ENCODE measurements at regions not wholly inside any gene's neighbourhood (a gene's known extent, or its start where the extent isn't known, plus 50 kb on each side); places are given as distances from the start of the nearest gene placed in this dataset.

DNA sequence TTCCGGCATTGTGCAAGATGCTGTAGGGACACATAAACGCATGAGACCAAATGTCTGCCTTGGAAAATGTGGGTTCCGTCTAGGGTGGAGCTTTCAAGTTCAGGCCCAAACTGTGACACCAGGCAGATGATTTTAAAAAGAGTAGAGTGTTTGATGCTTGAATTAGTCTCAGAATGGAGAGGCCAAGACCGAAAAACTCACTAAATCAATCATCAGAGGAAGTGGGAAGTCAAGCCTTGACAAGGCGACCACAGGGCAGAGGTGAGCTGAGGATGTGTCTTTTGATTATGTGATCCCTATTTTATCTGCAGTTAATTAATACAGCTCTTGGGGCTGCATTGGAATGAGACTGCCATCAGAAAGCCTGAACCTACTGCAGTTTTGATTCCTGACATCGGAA, 275.4 kb downstream of the ABHD5 start:
- Histone ChIP-seq H4K20me1 (no peaks in the 10 kb centered on the region), H3K9me3 (no peaks in the 10 kb centered on the region), H3K9ac (no peak overlapping the region), H3K4me3 (no peak overlapping the region), H3K36me3 (no peaks in the 10 kb centered on the region), H3K4me1 (no peaks in the 10 kb centered on the region), H3K27ac (no peak overlapping the region), H3K4me2 (no peak overlapping the region), H3K27me3 (no peaks in the 10 kb centered on the region)
- no peak for TF ChIP-seq Cebpa-rat (IDR thresholded peaks at IDR 0.05)

DNA sequence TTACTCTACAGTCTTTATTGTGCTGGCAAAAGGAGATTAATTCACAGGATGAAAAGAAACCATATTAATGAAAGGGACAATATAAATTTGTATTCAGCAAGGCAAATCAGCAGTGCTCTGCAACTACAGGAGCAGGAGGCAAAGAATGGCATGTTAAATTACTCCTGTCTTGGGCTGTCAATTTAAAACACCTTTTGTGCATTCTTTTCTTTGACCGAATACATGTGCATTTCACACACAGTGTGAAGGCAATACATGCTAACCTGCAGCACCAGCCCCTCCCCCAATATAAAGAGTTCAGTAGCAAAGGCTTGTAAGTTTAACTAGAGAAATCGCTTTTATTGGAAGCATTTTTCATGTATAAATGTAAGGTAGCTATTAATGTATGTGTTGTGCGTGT, 275.2 kb upstream of the TOPAZ1 start:
- H3K9me3 ChIP-seq: no peaks in the 10 kb centered on the region
- H3K9ac ChIP-seq: no peak overlapping the region
- no peak overlapping the region for H3K4me2 ChIP-seq
- no peak for TF ChIP-seq Cebpa-rat (IDR thresholded peaks at IDR 0.05)
- no peak overlapping the region for H3K4me3 ChIP-seq
- no peak overlapping the region for H3K27ac ChIP-seq
- no peaks in the 10 kb centered on the region for H3K4me1 ChIP-seq
- H4K20me1 ChIP-seq: no peaks in the 10 kb centered on the region
- no peaks in the 10 kb centered on the region for H3K27me3 ChIP-seq
- H3K36me3 ChIP-seq: no peaks in the 10 kb centered on the region

DNA sequence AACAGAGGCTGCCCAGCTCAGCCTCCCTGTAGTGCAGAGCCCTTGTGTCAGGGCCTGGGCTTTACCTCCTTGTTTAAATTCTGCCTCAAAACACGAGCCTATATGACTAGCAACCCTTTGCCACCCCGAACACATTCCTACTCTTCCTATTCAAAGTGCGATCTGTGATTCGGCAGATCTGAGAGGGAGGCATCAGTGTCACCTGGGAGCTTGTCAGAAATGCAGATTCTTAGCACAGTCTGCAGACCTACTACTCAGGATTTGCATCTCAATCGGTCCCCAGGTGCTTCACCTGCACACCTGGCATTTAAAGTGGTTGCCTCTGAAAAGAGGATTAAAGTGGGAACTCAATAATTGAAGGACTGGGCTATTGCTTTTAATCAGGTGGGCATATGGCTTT, 273.2 kb upstream of the TOPAZ1 start:
- H3K4me2 ChIP-seq: no peak overlapping the region
- H3K9ac ChIP-seq: no peak overlapping the region

DNA sequence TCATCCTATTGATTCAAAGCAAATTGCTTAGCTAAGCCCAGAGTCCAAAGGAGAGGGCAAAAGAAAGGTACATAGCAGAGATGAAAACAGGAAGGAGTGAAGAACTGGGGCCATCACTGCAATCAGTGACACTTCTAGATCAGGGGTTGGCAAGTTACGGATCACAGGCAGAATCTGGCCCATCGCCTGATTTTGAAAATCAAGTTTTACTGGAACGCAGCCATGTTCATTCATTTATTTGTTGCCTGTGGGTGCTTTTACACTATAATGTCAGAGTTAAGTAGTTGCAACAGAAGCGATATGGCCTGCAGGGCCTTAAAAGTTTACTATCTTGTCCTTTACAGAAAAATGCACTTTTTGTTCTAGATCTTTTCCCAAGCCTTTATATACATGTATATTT, 271.7 kb upstream of the TOPAZ1 start:
- no peaks in the 10 kb centered on the region for H4K20me1 ChIP-seq
- no peaks in the 10 kb centered on the region for H3K27me3 ChIP-seq
- H3K36me3 ChIP-seq: no peaks in the 10 kb centered on the region
- H3K4me2 ChIP-seq: no peak overlapping the region
- H3K4me1 ChIP-seq: no peaks in the 10 kb centered on the region
- no peak overlapping the region for H3K9ac ChIP-seq
- H3K4me3 ChIP-seq: no peak overlapping the region
- TF ChIP-seq Cebpa-rat (IDR thresholded peaks at IDR 0.05): no peak
- no peaks in the 10 kb centered on the region for H3K9me3 ChIP-seq
- no peak overlapping the region for H3K27ac ChIP-seq

More for the DNA sequence above, 273.2 kb upstream of the TOPAZ1 start:
- H4K20me1 ChIP-seq: no peaks in the 10 kb centered on the region
- H3K4me1 ChIP-seq: no peaks in the 10 kb centered on the region
- no peak for TF ChIP-seq Cebpa-rat (IDR thresholded peaks at IDR 0.05)
- no peaks in the 10 kb centered on the region for H3K36me3 ChIP-seq
- H3K9me3 ChIP-seq: no peaks in the 10 kb centered on the region
- H3K27ac ChIP-seq: no peak overlapping the region
- no peaks in the 10 kb centered on the region for H3K27me3 ChIP-seq
- H3K4me3 ChIP-seq: no peak overlapping the region

DNA sequence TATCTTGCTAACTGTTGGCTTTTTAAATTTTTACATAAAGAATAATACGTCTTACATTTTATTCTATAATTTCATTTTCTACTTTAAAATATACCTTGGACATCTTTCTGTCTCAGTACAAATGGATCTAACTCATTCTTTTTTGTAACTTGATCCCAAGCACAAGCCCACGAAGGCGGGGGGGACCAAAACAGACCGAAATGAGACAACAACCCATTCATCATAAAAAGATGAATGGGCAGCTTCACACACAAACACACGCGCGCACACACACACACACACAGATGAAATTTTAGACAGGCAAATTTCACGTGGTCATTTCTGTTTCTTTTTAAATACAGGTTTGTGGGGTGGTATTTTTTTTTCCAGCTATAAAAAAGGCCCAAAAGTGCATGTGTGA, 271.3 kb upstream of the TOPAZ1 start:
- H3K9me3 ChIP-seq: no peaks in the 10 kb centered on the region
- H4K20me1 ChIP-seq: no peaks in the 10 kb centered on the region
- no peak overlapping the region for H3K9ac ChIP-seq
- no peaks in the 10 kb centered on the region for H3K36me3 ChIP-seq
- TF ChIP-seq Cebpa-rat (IDR thresholded peaks at IDR 0.05): no peak
- H3K4me2 ChIP-seq: no peak overlapping the region
- H3K4me3 ChIP-seq: no peak overlapping the region
- no peaks in the 10 kb centered on the region for H3K4me1 ChIP-seq
- no peak overlapping the region for H3K27ac ChIP-seq
- no peaks in the 10 kb centered on the region for H3K27me3 ChIP-seq

DNA sequence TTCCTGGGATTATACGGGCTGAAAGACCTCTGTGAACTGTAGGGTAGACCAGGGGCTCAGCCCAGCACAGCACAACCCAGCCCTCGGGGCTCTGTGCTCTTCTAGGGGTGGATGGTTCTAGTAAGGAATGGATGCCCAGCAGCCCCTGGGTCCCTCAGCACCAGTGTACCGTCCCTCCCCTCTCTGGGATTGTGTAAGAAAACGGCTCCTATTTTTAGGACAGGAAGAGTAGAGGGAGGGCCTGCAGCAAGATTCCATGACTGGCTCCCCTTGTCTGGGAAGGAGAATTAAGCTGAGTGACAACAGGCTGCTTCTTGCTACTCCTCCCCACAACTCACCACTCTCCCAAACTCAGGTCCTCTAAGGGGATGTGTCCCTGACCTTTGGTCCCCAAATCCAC, 270.8 kb upstream of the TOPAZ1 start:
- no peaks in the 10 kb centered on the region for H3K4me1 ChIP-seq
- H3K4me3 ChIP-seq: no peak overlapping the region
- no peak overlapping the region for H3K27ac ChIP-seq
- peaks cover 4% of the 10 kb centered on the region; the same call in 1 of the 2 replicates for H3K9me3 ChIP-seq
- no peak overlapping the region for H3K4me2 ChIP-seq
- TF ChIP-seq Cebpa-rat (IDR thresholded peaks at IDR 0.05): no peak
- H3K36me3 ChIP-seq: no peaks in the 10 kb centered on the region
- no peaks in the 10 kb centered on the region for H3K27me3 ChIP-seq
- H3K9ac ChIP-seq: no peak overlapping the region
- no peaks in the 10 kb centered on the region for H4K20me1 ChIP-seq

DNA sequence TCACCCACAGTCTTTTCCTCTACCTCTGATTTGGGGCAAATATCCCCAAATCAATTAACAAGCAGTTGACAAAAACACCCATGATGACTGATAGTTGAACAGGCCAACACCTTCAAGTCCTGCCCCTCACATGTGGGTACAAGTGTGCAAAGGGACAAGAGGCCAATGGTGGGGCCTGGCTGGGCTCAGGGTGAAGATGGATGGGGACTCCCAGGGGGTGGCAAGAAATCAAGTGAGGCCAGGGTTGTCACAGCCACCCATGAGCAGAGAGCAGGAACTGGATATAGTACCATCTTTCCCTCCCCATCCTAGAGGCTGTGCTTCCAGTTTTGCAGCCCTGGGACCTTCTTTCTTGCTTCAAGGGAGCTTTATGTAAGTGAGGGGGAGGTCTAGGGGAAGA, 270.2 kb upstream of the TOPAZ1 start:
- Histone ChIP-seq H3K9ac (no peak overlapping the region), H4K20me1 (no peaks in the 10 kb centered on the region), H3K27me3 (no peaks in the 10 kb centered on the region)

DNA sequence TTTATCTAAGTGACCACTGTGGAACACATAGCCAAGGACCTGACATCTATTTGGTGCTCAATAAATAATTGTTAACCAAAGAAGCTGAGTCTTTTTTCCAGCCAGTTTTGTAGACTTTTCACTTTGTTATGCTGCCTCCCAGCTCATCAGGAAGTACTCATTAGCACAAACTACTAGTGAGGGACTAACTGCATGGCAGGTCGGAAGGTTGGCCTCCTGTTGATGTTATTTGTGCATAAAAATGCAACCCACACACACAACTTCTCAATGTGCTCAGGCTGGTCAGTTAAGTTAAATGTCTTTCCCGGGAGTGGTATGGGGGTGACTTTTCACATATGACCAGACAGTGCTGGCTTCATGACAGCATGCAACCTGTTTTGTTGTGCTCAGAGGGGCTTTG, 263.0 kb upstream of the TOPAZ1 start:
- H3K27ac ChIP-seq: no peak overlapping the region
- H3K4me1 ChIP-seq: no peaks in the 10 kb centered on the region
- no peaks in the 10 kb centered on the region for H3K27me3 ChIP-seq
- no peak overlapping the region for H3K4me3 ChIP-seq
- no peak overlapping the region for H3K4me2 ChIP-seq
- H3K36me3 ChIP-seq: no peaks in the 10 kb centered on the region
- TF ChIP-seq Cebpa-rat (IDR thresholded peaks at IDR 0.05): no peak
- peaks cover 7% of the 10 kb centered on the region; the same call in 1 of the 2 replicates for H3K9me3 ChIP-seq
- H4K20me1 ChIP-seq: no peaks in the 10 kb centered on the region
- H3K9ac ChIP-seq: no peak overlapping the region

More for the DNA sequence above, 270.2 kb upstream of the TOPAZ1 start:
- Histone ChIP-seq H3K27ac (no peak overlapping the region), H3K4me2 (no peak overlapping the region), H3K4me1 (no peaks in the 10 kb centered on the region), H3K36me3 (no peaks in the 10 kb centered on the region), H3K9me3 (peaks cover 7% of the 10 kb centered on the region; the same call in 1 of the 2 replicates), H3K4me3 (no peak overlapping the region)
- no peak for TF ChIP-seq Cebpa-rat (IDR thresholded peaks at IDR 0.05)

DNA sequence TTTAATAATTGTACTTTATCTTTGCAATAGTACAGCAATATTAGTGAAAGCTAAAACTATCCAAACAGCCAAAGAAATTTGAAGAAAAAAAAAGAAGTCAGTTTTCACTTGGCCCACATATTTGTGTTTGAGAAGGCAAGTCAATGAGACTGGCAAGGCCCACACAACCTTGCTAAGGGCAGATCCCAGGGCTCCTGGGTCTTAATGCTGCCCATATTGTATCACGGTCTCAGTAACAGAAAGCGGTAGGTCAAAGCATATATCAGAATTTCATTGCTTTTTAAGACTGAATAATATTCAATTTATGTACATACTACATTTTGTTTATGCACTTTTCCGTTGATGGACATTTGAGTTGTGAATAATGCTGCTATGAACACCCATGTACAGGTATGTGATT, 262.0 kb upstream of the TOPAZ1 start:
- Histone ChIP-seq H3K9me3 (peaks cover 7% of the 10 kb centered on the region; the same call in 1 of the 2 replicates), H3K4me3 (no peak overlapping the region)
- no peak for TF ChIP-seq Cebpa-rat (IDR thresholded peaks at IDR 0.05)

DNA sequence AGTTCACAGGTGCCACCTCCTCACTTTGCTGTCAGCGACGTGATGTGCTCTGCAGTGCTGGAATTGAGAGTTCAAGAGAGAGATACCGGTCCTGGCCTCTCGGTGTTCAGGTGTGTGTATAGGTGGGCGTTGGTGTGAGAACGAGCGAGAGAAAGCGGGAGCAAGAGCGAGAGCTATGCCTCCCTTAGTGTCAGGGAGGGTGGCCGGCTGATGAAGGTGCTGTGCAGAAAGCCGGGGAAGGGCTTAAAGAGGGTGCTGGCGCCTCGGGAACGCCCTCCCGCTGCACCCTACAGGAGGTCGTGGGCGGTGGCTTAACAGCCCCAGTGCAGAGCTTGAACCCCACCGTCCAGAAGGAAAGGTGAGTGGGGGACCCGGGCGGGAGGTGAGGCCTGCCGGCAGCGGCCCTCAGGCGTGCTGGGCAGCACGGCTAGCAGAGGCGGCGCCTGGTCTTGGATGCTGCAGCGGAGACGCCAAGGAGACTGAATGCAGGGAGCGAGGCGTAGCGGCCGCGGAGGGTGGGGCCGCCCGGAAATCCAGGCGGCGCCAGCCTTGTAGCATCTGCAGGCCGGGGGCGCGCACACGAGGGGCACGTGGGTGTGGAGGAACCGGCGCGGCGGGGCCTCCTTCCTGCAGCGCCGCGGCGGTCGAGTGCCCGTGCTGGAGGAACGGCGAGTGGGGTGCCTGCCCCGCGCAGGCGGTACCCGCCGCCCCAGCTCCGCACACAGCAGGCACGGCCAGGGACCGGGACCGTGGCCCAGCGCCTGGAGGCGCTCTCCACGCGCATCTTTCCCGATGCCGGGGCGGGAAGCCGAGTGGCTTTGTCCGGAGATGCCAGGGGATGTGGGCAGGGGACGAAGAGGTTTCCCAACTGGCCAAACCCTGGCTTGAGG, 246.8 kb upstream of the TOPAZ1 start:
- Histone ChIP-seq H4K20me1 (peaks cover 53% of the 10 kb centered on the region), H3K4me1 (peaks cover 47% of the 10 kb centered on the region), H3K9ac (no peak overlapping the region), H3K4me3 (peak overlapping the region; percentile 67), H3K9me3 (peaks cover 30% of the 10 kb centered on the region; the same call in 1 of the 2 replicates), H3K36me3 (no peaks in the 10 kb centered on the region), H3K27ac (no peak overlapping the region), H3K4me2 (peak overlapping the region; percentile 99), H3K27me3 (peaks cover 73% of the 10 kb centered on the region)
- TF ChIP-seq Cebpa-rat (IDR thresholded peaks at IDR 0.05): no peak

More for the DNA sequence above, 262.0 kb upstream of the TOPAZ1 start:
- Histone ChIP-seq H3K27ac (no peak overlapping the region), H3K36me3 (no peaks in the 10 kb centered on the region), H4K20me1 (no peaks in the 10 kb centered on the region), H3K4me2 (no peak overlapping the region), H3K4me1 (no peaks in the 10 kb centered on the region), H3K9ac (no peak overlapping the region), H3K27me3 (no peaks in the 10 kb centered on the region)

Data from BLaER1 (cell line).